ENCODE measurements at regions not wholly inside any gene's neighbourhood (a gene's known extent, or its start where the extent isn't known, plus 50 kb on each side); places are given as distances from the start of the nearest gene placed in this dataset.

DNA sequence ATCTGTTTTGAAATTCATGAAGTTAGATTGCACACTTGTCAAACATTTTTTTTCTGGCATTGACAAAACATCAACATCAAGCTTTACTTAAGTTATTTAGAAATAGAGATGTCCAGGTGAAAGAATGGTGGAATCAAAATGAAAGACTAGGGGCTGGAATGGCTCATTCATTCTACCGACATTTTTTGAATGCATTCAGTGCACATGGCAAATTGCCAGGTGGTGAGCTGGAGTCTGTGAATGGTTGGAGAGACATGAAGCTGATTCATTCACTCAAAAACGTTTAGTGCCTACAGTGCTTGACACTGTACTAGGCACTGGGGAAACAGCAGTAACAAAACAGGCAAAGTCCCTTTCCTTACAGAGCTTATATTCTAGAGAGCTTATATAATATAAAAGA lies 292.4 kb downstream of the PPP1R2C start:
- no peak overlapping the region for H3K4me3 ChIP-seq (ENCODE audit: low read depth, low read length)
- TF ChIP-seq, protein P1, sequence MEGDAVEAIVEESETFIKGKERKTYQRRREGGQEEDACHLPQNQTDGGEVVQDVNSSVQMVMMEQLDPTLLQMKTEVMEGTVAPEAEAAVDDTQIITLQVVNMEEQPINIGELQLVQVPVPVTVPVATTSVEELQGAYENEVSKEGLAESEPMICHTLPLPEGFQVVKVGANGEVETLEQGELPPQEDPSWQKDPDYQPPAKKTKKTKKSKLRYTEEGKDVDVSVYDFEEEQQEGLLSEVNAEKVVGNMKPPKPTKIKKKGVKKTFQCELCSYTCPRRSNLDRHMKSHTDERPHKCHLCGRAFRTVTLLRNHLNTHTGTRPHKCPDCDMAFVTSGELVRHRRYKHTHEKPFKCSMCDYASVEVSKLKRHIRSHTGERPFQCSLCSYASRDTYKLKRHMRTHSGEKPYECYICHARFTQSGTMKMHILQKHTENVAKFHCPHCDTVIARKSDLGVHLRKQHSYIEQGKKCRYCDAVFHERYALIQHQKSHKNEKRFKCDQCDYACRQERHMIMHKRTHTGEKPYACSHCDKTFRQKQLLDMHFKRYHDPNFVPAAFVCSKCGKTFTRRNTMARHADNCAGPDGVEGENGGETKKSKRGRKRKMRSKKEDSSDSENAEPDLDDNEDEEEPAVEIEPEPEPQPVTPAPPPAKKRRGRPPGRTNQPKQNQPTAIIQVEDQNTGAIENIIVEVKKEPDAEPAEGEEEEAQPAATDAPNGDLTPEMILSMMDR (conservative IDR thresholded peaks at IDR 0.05; ENCODE audit: low read depth, low read length): no peak
- peak; percentile 33 for DNase-seq (ENCODE audit: low read depth)

DNA sequence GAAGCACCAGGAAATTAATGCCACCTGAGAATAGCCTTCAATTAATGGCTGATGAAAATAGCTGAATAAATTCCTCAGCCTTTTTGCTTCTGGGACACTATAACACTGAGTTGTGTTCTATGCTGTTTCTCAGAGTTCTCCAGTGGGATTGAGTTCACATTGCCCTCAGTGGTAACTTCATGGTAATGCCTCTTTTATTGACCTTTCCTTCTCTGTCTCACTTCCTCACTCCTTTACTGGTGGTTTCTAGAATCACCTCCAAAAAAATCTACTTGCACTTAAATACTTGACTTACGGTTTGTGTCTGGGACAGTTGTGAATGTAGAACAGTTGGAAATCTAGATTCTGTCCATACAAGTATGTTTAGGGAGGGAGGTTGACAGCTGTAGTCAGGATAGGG lies 293.7 kb downstream of the PPP1R2C start:
- no peak overlapping the region for H3K4me3 ChIP-seq (ENCODE audit: low read depth, low read length)

DNA sequence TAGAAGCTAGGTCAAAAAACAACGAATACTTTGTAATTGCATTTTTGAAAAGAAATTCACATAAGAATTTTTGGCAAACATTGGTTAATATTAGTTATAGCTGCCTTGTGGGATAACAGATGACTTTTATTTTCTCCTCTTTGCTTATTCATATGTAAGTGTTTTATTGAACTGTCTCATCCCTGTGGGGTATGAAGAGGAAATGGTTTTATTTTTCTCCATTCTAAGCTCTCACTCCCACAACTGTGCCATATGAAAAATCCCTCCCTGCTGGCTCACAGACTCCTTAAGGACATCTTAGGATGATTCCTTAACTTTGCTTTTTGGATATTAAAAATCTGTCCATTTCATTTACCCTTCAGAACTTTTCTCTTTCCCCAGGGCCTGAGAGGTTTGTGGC lies 300.6 kb downstream of the PPP1R2C start:
- no peak overlapping the region for H3K4me3 ChIP-seq (ENCODE audit: low read depth, low read length)
- no peak for DNase-seq (ENCODE audit: low read depth)
- TF ChIP-seq, protein P1 (conservative IDR thresholded peaks at IDR 0.05; ENCODE audit: low read depth, low read length): no peak

More for the DNA sequence above, 293.7 kb downstream of the PPP1R2C start:
- no peak for DNase-seq (ENCODE audit: low read depth)
- TF ChIP-seq, protein P1 (conservative IDR thresholded peaks at IDR 0.05; ENCODE audit: low read depth, low read length): no peak

DNA sequence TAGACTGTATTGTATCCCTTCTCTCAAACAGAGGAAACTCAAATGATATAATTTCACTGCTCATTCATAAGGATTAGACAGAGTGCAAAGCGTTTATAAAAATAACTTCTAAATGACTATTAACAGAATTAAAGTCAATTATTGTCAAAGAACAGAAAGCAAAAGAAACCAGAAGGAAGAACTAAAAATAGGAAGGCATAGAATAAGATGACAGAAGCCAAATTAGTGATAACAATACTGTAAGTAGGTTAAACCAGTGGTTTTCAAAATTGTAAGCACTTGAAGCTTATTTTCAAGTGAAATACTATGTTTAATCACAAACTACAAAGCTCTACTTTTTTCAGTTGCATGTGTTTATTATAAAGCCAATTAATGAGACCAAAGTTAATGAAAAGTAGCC lies 305.2 kb downstream of the PPP1R2C start:
- TF ChIP-seq, protein P1 (conservative IDR thresholded peaks at IDR 0.05; ENCODE audit: low read depth, low read length): no peak
- DNase-seq (ENCODE audit: low read depth): no peak

DNA sequence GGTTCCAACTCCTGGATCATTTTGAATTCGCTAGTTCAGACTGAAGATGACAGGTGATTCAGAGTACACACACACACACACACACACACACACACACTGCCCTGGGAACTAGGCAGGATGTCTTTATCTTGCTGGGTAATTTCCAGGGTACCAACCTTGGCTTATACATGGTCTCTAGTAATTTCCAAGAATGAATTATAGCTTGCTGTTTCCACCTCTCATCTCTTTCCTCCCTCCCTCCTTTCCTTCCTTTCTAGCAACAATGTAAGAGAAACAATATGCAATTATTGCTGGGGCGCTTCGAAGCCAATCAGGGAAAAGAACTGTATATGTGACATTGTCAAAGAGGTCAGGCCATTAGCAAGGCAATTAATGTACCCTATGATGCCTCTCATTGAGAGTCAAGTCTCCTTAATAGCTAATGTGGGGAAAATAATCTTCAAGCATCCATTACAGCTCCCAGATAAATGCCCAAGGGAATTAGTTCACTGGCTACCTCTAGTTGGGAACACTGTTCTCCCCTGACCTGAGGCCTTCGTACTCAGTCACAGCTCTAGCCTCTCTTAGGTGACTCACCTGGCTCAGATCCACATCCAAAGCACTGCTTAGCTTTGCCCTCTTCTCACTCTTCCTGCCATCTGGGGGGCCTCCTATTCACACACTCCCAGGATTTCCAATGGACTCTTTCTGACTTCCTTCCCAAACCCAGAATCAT lies 311.5 kb downstream of the PPP1R2C start:
- H3K4me3 ChIP-seq (ENCODE audit: low read depth, low read length): no peak overlapping the region
- no peak for DNase-seq (ENCODE audit: low read depth)
- TF ChIP-seq, protein P1 (conservative IDR thresholded peaks at IDR 0.05; ENCODE audit: low read depth, low read length): no peak

More for the DNA sequence above, 305.2 kb downstream of the PPP1R2C start:
- H3K4me3 ChIP-seq (ENCODE audit: low read depth, low read length): no peak overlapping the region

DNA sequence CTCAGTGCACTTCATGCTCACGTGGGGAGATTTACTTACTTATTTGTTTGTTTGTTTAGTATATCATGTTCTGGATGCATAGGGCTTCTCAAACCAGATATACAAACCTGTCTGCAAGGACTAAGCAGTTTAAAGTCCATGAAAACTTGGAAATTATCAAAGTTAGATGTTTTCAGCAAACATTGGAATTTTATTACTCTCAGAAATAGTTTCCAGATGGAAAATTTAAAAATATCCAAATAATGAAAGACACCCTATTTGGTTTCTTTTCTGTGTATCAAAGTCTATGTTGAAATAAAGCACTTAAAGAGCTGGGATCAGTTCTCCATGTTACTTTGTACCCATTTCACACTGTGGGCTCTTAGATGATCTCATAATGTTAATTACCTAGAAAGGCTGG lies 312.1 kb downstream of the PPP1R2C start:
- TF ChIP-seq, protein P1 (conservative IDR thresholded peaks at IDR 0.05; ENCODE audit: low read depth, low read length): no peak
- no peak for DNase-seq (ENCODE audit: low read depth)
- H3K4me3 ChIP-seq (ENCODE audit: low read depth, low read length): no peak overlapping the region

Measured in epithelial cell of proximal tubule (primary cell).